Heart left ventricle (tissue), 16 donors: ENCODE measurements at regions not wholly inside any gene's neighbourhood (a gene's known extent, or its start where the extent isn't known, plus 50 kb on each side); places are given as distances from the start of the nearest gene placed in this dataset.

Source experiments
- ATAC-seq, 4 donors: fragments of 200-7000 bp; cut with Tn5 transposase; one replicate each; pipeline ENCODE4 v1.9.1; 2020 to 2022; ENCODE audit warnings: moderate library complexity in 4 of 4, mild to moderate bottlenecking in 3 of 4, moderate number of reproducible peaks in 1 of 4
- DNase-seq, 5 donors: peaks; one replicate each; pipeline ENCODE4 v3.0.0-alpha.2; 2020
- H3K27ac ChIP-seq, 12 donors: fragments of 200-600 bp; sonication (generic) in 4 of 12; one replicate each; pipeline versions ENCODE4 v1.5.0 to v1.8.0; 2016 to 2022; ENCODE audit warnings: mild to moderate bottlenecking in 2 of 12
- H3K27me3 ChIP-seq, 9 donors: fragments of 200-600 bp; sonication (generic) in 2 of 9; one replicate each; pipeline versions ENCODE4 v1.5.1 to v1.8.0; 2016 to 2022; ENCODE audit warnings: mild to moderate bottlenecking in 3 of 9
- H3K36me3 ChIP-seq, 9 donors: fragments of 200-600 bp; sonication (generic) in 2 of 9; one replicate each; pipeline versions ENCODE4 v1.5.0 to v1.8.0; 2018 to 2022; ENCODE audit warnings: mild to moderate bottlenecking in 2 of 9
- H3K4me1 ChIP-seq, 12 donors: fragments of 200-600 bp; sonication (generic) in 4 of 12; one replicate each; pipeline versions ENCODE4 v1.5.0 to v1.8.0; 2016 to 2022; ENCODE audit warnings: mild to moderate bottlenecking in 3 of 12
- H3K4me3 ChIP-seq, 12 donors: fragments of 200-600 bp; sonication (generic) in 4 of 12; one replicate each; pipeline versions ENCODE4 v1.5.0 to v1.8.0; 2017 to 2022; ENCODE audit warnings: mild to moderate bottlenecking in 9 of 12, moderate library complexity in 4 of 12
- H3K9me3 ChIP-seq, 12 donors: fragments of 200-600 bp; sonication (generic) in 4 of 12; one replicate each; pipeline versions ENCODE4 v1.5.0 to v1.8.0; 2016 to 2022; ENCODE audit warnings: mild to moderate bottlenecking in 1 of 12
- POLR2A ChIP-seq, 2 donors: fragments of 450-650 bp; IDR thresholded peaks; one replicate each; pipeline ENCODE4 v1.6.1; 2017; ENCODE audit warnings: antibody characterized with exemption in 2 of 2, mild to moderate bottlenecking in 2 of 2, moderate library complexity in 2 of 2
- WGBS, 4 donors: extraction: QIAGEN DNeasy Blood & Tissue Kit in 2 of 4; methylation state at CpG; one replicate each; pipeline versions ENCODE4 v1.1.5 to v1.1.7; 2013 to 2018; 5-methylcytosine and 5-hydroxymethylcytosine counted together
- intact Hi-C, 10 donors: fragments of 100-400 bp; cut with DNase I; formaldehyde crosslinking; loops; one replicate each; pipeline versions ENCODE4 v1.11.1 to v1.14.2; 2022
- TF ChIP-seq, protein P1 (sequence below), 12 donors: fragments of 200-600 bp; sonication (generic) in 4 of 12; IDR thresholded peaks; one replicate each; pipeline versions ENCODE4 v1.5.0 to v1.8.0; 2018 to 2022; ENCODE audit warnings: antibody characterized with exemption in 12 of 12, mild to moderate bottlenecking in 5 of 12
- donor health status: ischemic (EF 13 %, LVEDD 7.1; RV severe dilation, severe dysfunction).
- donor health status: healthy with polysubstance abuse.
- donor health status: DM: no; HTN: yes; CAD: no.
- donor health status: DM: no; HTN: no; CAD: no.
- donor health status: ischemic (EF 25% LVEDD 6.9; RV normal size, moderate dysfunction).
- donor health status: ischemic (EF 25% LVEDD 5.7; RV mildly dilated, moderate dysfunction).
- donor health status: healthy.
- donor health status: DM: yes; HTN: yes; CAD: no.
- donor health status: ischemic (EF 35%, LVEDD 5.7; RV mildly dilated, moderate dysfunction).
- donor health status: nonischemic (EF 11% LVEDD 7.7; RV severe dilation, severe dysfunction).
- donor health status: DM: yes; HTN: yes; CAD: no.
- donor health status: PGD.
- donor health status: ischemic (EF 29% LVEDD 5.4; RV normal size, mild dysfunction).
- donor health status: nonischemic (EF 23%, LVEDD 6.1; RV moderate dilation, normal function).

DNA sequence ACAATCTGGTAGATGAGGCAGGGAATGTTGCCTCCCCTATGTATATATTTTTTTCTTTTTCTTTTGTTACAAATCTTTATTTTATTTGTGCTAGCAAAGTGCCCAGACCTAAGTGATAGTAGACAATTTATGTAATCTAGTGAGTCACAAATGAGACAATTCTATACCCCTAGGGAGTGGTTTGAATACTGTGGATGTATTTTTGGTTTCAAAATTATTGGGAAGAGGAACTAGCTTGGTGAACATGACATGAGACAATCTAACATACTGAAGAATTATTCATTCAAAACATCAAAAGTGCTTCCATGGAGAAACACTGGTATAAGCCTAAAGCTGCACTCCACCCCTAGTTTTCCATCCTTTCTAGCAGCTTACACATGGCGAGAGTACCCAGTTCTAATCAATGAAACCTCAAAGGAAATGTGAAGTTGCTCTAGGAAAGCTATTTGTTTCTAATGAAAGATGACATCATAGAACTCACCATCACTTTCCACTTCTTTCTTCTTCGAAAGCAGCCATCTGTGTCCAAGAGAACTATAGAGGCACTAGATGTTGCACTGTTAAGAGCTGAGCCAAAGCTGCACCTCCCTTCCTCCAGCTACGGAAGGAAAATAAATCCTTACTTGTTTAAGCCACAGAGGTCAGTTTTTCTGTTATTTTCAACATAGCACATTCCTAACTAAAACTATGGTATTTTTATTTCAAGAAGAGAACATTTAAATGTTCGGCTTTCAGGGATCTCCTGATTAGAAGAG, 764.6 kb downstream of the LTN1 start:
- WGBS, 4 donors = 62 to 74% (median 64%) methylated on average over 4 of the region's 4 CpGs
- H3K4me3 ChIP-seq = no peak overlapping the region
- intact Hi-C loops = no loop called here
- TF ChIP-seq, protein P1, sequence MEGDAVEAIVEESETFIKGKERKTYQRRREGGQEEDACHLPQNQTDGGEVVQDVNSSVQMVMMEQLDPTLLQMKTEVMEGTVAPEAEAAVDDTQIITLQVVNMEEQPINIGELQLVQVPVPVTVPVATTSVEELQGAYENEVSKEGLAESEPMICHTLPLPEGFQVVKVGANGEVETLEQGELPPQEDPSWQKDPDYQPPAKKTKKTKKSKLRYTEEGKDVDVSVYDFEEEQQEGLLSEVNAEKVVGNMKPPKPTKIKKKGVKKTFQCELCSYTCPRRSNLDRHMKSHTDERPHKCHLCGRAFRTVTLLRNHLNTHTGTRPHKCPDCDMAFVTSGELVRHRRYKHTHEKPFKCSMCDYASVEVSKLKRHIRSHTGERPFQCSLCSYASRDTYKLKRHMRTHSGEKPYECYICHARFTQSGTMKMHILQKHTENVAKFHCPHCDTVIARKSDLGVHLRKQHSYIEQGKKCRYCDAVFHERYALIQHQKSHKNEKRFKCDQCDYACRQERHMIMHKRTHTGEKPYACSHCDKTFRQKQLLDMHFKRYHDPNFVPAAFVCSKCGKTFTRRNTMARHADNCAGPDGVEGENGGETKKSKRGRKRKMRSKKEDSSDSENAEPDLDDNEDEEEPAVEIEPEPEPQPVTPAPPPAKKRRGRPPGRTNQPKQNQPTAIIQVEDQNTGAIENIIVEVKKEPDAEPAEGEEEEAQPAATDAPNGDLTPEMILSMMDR (IDR thresholded peaks at IDR 0.05) = no peak
- no peak for TF ChIP-seq POLR2A (IDR thresholded peaks at IDR 0.05)
- no peak overlapping the region for H3K27ac ChIP-seq
- no peaks in the 10 kb centered on the region for H3K27me3 ChIP-seq
- peaks cover 0 to 10% (median 0%) of the 10 kb centered on the region in 12 donors for H3K4me1 ChIP-seq
- no peaks in the 10 kb centered on the region for H3K36me3 ChIP-seq
- DNase-seq = no peak
- no peak for ATAC-seq
- H3K9me3 ChIP-seq = no peaks in the 10 kb centered on the region

DNA sequence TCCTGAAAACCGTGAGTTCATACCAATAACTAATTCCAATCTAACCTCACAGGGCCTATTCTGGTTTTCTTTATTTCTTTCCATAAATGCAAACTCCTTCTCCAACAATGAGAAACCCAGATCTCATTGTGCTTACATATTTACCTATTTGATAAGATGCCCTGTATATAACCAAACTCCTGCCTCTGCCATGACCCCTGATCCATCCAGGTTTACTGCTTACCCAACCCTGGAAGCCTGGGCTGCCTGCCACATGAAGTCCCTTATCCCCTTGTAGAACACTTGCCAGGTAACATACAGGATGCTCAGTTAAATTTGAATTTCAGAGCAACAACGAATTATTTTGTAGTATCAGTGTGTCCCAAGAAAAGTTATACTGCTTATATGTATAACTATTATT, 766.1 kb downstream of the LTN1 start:
- peaks cover 0 to 10% (median 0%) of the 10 kb centered on the region in 12 donors for H3K4me1 ChIP-seq
- no peak overlapping the region for H3K4me3 ChIP-seq
- no peak for TF ChIP-seq POLR2A (IDR thresholded peaks at IDR 0.05)
- TF ChIP-seq, protein P1 (IDR thresholded peaks at IDR 0.05) = no peak
- no peaks in the 10 kb centered on the region for H3K9me3 ChIP-seq
- ATAC-seq = no peak
- no peaks in the 10 kb centered on the region for H3K36me3 ChIP-seq
- intact Hi-C loops = no loop called here
- DNase-seq = no peak
- no peak overlapping the region for H3K27ac ChIP-seq
- H3K27me3 ChIP-seq = no peaks in the 10 kb centered on the region
- WGBS, 4 donors = 89 to 94% (median 92%) methylated on average over 2 of the region's 2 CpGs

DNA sequence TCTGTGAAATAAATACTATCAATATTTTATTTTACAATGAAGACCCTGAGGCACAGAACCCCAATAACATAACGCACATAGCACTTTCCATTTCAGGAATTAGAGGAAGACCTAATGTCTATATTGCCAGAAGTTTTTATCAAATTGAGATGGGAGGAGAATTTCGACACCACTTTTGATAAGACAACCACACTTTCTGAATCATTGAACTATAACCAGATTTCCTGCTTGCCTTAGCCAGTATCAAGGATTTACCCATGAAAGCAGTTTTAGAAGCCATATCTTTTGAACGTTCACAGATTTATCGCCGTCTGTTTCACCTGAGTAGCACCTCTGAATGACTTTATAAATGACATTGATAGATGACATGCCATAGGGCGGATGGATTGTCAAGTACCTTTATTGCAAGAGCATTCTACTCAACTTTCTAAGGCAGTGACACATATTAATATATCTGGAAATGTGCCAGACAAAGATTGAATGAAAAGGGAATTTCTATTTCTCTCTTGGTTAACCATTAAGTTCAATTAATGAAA, 768.4 kb downstream of the LTN1 start:
- H3K36me3 ChIP-seq = no peaks in the 10 kb centered on the region
- H3K27me3 ChIP-seq = no peaks in the 10 kb centered on the region
- intact Hi-C loops = no loop called here
- TF ChIP-seq, protein P1 (IDR thresholded peaks at IDR 0.05) = no peak
- no peak for TF ChIP-seq POLR2A (IDR thresholded peaks at IDR 0.05)
- no peak overlapping the region for H3K4me3 ChIP-seq
- H3K27ac ChIP-seq = no peak overlapping the region
- no peaks in the 10 kb centered on the region for H3K9me3 ChIP-seq
- WGBS, 4 donors = 79 to 88% (median 87%) methylated on average over 6 of the region's 6 CpGs
- peaks cover 0 to 10% (median 4%) of the 10 kb centered on the region in 12 donors for H3K4me1 ChIP-seq
- DNase-seq (no peak), ATAC-seq (no peak)

DNA sequence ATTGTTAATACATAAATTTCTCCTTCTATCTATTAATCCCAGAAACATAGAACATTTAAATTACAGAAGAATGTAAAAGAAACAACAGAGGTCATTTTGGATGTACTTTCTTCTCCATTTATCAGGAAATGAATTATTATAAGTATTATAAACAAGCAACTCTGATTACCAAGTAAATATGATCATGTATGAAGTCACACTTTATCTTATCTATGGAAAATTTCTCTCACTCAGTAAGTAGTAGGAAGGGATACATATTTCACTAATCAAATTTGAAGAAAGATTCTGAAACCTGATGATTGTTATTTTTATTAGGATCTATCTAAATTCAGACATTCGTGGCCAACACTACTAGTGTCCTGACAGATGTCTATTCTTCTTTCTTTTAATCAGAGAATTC, 770.7 kb downstream of the LTN1 start:
- no peak overlapping the region for H3K27ac ChIP-seq
- no peaks in the 10 kb centered on the region for H3K36me3 ChIP-seq
- no peaks in the 10 kb centered on the region for H3K27me3 ChIP-seq
- H3K9me3 ChIP-seq = no peaks in the 10 kb centered on the region
- DNase-seq (no peak), ATAC-seq (no peak)
- peaks cover 0 to 7% (median 3%) of the 10 kb centered on the region in 12 donors for H3K4me1 ChIP-seq
- intact Hi-C loops = no loop called here
- H3K4me3 ChIP-seq = no peak overlapping the region
- no peak for TF ChIP-seq POLR2A (IDR thresholded peaks at IDR 0.05)
- TF ChIP-seq, protein P1 (IDR thresholded peaks at IDR 0.05) = no peak
- 72 to 82% (median 74%) methylated on average over 1 of the region's 1 CpG for WGBS, 4 donors
